ENCODE measurements at regions not wholly inside any gene's neighbourhood (a gene's known extent, or its start where the extent isn't known, plus 50 kb on each side); places are given as distances from the start of the nearest gene placed in this dataset.

GRCh38 chr9:96163712-96164111 is 138.3 kb downstream of the HSD17B3 start:
- 73% methylated on average over 3 of the region's 14 CpGs for WGBS (ENCODE audit: insufficient coverage, low coverage, low lambda C conversion rate, missing lambda C conversion rate)
- DNase-seq, result no peak

GRCh38 chr9:96163161-96163560 is 138.8 kb downstream of the HSD17B3 start:
- ATAC-seq, result no peak
- TF ChIP-seq POLR2A (IDR thresholded peaks at IDR 0.05) (no peak), CTCF (IDR thresholded peaks at IDR 0.05) (no peak)
- Histone ChIP-seq H3K4me3 (no peak overlapping the region), H3K9me3 (no peaks in the 10 kb centered on the region), H3K4me1 (no peaks in the 10 kb centered on the region), H3K36me3 (no peaks in the 10 kb centered on the region), H3K27ac (no peak overlapping the region), H3K27me3 (no peaks in the 10 kb centered on the region)
- no peak for DNase-seq
- 72% methylated on average over 6 of the region's 7 CpGs for WGBS (ENCODE audit: insufficient coverage, low coverage, low lambda C conversion rate, missing lambda C conversion rate)
- intact Hi-C loops (cut with DNase I), result no loop called here

More at GRCh38 chr9:96163712-96164111, 138.3 kb downstream of the HSD17B3 start:
- ATAC-seq, result no peak
- H3K27ac ChIP-seq, result no peak overlapping the region
- no peaks in the 10 kb centered on the region for H3K36me3 ChIP-seq
- intact Hi-C loops (cut with DNase I), result no loop called here
- H3K27me3 ChIP-seq, result no peaks in the 10 kb centered on the region
- no peak overlapping the region for H3K4me3 ChIP-seq
- no peak for TF ChIP-seq POLR2A (IDR thresholded peaks at IDR 0.05)
- no peak for TF ChIP-seq CTCF (IDR thresholded peaks at IDR 0.05)
- no peaks in the 10 kb centered on the region for H3K4me1 ChIP-seq
- H3K9me3 ChIP-seq, result no peaks in the 10 kb centered on the region

DNA sequence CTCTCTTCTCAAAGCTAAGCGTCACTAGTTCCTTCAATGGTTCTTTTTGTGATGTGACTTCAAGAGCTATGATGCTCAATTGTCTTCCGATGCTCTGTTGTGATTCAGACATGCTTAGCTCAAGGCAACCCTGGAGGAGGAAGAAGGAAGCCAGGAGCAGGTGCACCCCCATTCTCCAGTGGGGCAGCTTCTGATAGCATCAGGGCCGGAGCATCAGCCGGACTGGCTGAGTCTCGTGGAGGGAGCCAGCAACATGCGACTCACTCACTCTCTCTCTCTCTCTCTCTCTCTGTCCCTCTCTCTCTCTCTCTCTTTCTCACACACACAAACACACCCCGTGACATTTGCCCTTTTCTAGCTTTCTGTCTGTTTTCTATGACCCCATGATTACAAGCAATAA is 140.2 kb downstream of the HSD17B3 start:
- Histone ChIP-seq H3K27ac (no peak overlapping the region), H3K4me3 (no peak overlapping the region), H3K36me3 (no peaks in the 10 kb centered on the region), H3K27me3 (no peaks in the 10 kb centered on the region), H3K9me3 (no peaks in the 10 kb centered on the region), H3K4me1 (no peaks in the 10 kb centered on the region)
- DNase-seq (no peak), ATAC-seq (no peak)
- 61% methylated on average over 5 of the region's 7 CpGs for WGBS (ENCODE audit: insufficient coverage, low coverage, low lambda C conversion rate, missing lambda C conversion rate)
- intact Hi-C loops (cut with DNase I), result no loop called here
- TF ChIP-seq POLR2A (IDR thresholded peaks at IDR 0.05), result no peak
- no peak for TF ChIP-seq CTCF (IDR thresholded peaks at IDR 0.05)

GRCh38 chr9:96160866-96161265 is 141.1 kb downstream of the HSD17B3 start:
- Histone ChIP-seq H3K27me3 (no peaks in the 10 kb centered on the region), H3K27ac (no peak overlapping the region), H3K9me3 (no peaks in the 10 kb centered on the region), H3K4me3 (no peak overlapping the region), H3K36me3 (no peaks in the 10 kb centered on the region), H3K4me1 (no peaks in the 10 kb centered on the region)
- TF ChIP-seq CTCF (IDR thresholded peaks at IDR 0.05) (no peak), POLR2A (IDR thresholded peaks at IDR 0.05) (no peak)
- ATAC-seq (no peak), DNase-seq (no peak)
- no CpG with 5 or more reads among the region's 5 CpGs for WGBS (ENCODE audit: insufficient coverage, low coverage, low lambda C conversion rate, missing lambda C conversion rate)
- intact Hi-C loops (cut with DNase I), result no loop called here

DNA sequence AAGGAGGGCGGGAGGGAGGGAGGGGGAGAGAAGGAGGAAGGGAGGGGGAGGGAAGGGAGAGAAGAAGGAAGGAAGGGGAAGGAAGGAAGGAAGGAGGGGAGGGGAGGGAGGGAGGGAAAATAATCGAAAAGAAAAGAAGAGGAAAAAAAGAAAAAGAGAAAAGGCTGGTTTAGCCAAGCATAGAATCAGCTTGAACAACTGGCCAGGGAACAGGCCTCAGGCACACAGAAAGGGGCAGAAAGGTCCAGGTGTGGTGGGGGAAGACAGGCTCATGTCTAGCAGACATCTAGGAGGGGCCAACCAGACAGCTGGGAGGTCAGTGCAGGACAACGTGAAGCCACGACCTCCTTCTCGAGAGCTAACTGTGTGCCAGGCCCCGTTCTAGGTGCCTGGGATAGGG is 141.8 kb downstream of the HSD17B3 start:
- no peak for ATAC-seq
- TF ChIP-seq CTCF (IDR thresholded peaks at IDR 0.05), result no peak
- TF ChIP-seq POLR2A (IDR thresholded peaks at IDR 0.05), result no peak
- WGBS (ENCODE audit: insufficient coverage, low coverage, low lambda C conversion rate, missing lambda C conversion rate), result 61% methylated on average over 5 of the region's 6 CpGs

More for the DNA sequence above, 141.8 kb downstream of the HSD17B3 start:
- no peaks in the 10 kb centered on the region for H3K27me3 ChIP-seq
- no peaks in the 10 kb centered on the region for H3K36me3 ChIP-seq
- no peaks in the 10 kb centered on the region for H3K4me1 ChIP-seq
- H3K9me3 ChIP-seq, result no peaks in the 10 kb centered on the region
- intact Hi-C loops (cut with DNase I), result no loop called here
- no peak for DNase-seq
- H3K27ac ChIP-seq, result no peak overlapping the region
- no peak overlapping the region for H3K4me3 ChIP-seq

Data from right lobe of liver (tissue), 6 donors.